ENCODE measurements at regions not wholly inside any gene's neighbourhood (a gene's known extent, or its start where the extent isn't known, plus 50 kb on each side); places are given as distances from the start of the nearest gene placed in this dataset.

DNA sequence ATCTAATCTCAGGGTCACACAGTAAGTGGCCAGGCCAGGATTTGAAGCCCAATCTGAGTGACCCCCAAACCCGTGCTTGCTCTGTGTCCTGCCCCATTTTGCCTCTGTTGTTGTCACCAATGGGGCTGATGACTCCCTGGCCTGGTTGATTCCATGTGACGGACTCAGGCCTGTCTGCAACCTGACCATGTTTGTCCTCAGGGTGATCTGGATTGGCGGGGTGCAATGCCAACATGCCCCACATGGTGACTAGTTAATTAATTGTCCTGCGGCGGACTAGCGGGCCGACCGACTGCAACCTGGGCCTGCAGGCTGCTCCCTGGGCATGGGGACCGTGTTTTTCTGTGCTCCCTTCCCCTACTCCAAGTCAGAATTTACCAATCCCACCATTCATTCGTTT is 256.3 kb downstream of the MATN1 start:
- TF ChIP-seq, protein P1, sequence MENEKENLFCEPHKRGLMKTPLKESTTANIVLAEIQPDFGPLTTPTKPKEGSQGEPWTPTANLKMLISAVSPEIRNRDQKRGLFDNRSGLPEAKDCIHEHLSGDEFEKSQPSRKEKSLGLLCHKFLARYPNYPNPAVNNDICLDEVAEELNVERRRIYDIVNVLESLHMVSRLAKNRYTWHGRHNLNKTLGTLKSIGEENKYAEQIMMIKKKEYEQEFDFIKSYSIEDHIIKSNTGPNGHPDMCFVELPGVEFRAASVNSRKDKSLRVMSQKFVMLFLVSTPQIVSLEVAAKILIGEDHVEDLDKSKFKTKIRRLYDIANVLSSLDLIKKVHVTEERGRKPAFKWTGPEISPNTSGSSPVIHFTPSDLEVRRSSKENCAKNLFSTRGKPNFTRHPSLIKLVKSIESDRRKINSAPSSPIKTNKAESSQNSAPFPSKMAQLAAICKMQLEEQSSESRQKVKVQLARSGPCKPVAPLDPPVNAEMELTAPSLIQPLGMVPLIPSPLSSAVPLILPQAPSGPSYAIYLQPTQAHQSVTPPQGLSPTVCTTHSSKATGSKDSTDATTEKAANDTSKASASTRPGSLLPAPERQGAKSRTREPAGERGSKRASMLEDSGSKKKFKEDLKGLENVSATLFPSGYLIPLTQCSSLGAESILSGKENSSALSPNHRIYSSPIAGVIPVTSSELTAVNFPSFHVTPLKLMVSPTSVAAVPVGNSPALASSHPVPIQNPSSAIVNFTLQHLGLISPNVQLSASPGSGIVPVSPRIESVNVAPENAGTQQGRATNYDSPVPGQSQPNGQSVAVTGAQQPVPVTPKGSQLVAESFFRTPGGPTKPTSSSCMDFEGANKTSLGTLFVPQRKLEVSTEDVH (IDR thresholded peaks at IDR 0.05; ENCODE audit: low read depth, partially characterized antibody), result no peak
- TF ChIP-seq SMC3 (IDR thresholded peaks at IDR 0.05; ENCODE audit: borderline replicate concordance, low read length) (no peak), SIX5 (IDR thresholded peaks at IDR 0.05; ENCODE audit: low read depth, low read length, severe bottlenecking) (no peak), SREBF1 (IDR thresholded peaks at IDR 0.05; ENCODE audit: low read length) (no peak)
- TF ChIP-seq, protein P2, sequence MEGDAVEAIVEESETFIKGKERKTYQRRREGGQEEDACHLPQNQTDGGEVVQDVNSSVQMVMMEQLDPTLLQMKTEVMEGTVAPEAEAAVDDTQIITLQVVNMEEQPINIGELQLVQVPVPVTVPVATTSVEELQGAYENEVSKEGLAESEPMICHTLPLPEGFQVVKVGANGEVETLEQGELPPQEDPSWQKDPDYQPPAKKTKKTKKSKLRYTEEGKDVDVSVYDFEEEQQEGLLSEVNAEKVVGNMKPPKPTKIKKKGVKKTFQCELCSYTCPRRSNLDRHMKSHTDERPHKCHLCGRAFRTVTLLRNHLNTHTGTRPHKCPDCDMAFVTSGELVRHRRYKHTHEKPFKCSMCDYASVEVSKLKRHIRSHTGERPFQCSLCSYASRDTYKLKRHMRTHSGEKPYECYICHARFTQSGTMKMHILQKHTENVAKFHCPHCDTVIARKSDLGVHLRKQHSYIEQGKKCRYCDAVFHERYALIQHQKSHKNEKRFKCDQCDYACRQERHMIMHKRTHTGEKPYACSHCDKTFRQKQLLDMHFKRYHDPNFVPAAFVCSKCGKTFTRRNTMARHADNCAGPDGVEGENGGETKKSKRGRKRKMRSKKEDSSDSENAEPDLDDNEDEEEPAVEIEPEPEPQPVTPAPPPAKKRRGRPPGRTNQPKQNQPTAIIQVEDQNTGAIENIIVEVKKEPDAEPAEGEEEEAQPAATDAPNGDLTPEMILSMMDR (IDR thresholded peaks at IDR 0.05 in 2 of 3, conservative IDR thresholded peaks at IDR 0.05 in 1 of 3; ENCODE audit: control insufficient read depth in 2 of 3, extremely low read depth in 1 of 3, insufficient read depth in 1 of 3, low read depth in 3 of 3, low read length in 3 of 3), result no peak
- TF ChIP-seq, protein P3, sequence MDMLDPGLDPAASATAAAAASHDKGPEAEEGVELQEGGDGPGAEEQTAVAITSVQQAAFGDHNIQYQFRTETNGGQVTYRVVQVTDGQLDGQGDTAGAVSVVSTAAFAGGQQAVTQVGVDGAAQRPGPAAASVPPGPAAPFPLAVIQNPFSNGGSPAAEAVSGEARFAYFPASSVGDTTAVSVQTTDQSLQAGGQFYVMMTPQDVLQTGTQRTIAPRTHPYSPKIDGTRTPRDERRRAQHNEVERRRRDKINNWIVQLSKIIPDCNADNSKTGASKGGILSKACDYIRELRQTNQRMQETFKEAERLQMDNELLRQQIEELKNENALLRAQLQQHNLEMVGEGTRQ (IDR thresholded peaks at IDR 0.05; ENCODE audit: borderline replicate concordance, low read depth, low read length), result no peak
